ENCODE measurements at regions not wholly inside any gene's neighbourhood (a gene's known extent, or its start where the extent isn't known, plus 50 kb on each side); places are given as distances from the start of the nearest gene placed in this dataset.

DNA sequence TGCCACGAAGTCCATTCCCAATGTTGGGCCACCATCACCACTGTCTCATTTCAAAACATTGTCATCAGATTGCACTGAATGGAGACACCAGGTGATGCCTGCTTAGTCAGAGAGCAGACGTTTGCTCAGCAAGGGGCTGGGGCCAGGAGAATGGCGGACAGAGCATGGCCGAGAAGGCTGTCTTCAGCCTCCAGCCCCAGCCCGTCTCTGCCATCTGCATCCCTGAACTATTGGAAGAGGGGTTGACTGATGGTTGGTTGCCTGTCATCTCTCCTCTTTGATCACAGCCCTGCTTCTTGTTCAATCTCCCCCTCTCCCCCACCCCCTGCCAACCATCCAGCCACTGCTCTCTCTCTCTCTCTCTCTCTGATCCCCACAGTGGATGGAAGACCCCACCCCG lies 140.9 kb downstream of the SHOX start:
- TF ChIP-seq, protein P1, sequence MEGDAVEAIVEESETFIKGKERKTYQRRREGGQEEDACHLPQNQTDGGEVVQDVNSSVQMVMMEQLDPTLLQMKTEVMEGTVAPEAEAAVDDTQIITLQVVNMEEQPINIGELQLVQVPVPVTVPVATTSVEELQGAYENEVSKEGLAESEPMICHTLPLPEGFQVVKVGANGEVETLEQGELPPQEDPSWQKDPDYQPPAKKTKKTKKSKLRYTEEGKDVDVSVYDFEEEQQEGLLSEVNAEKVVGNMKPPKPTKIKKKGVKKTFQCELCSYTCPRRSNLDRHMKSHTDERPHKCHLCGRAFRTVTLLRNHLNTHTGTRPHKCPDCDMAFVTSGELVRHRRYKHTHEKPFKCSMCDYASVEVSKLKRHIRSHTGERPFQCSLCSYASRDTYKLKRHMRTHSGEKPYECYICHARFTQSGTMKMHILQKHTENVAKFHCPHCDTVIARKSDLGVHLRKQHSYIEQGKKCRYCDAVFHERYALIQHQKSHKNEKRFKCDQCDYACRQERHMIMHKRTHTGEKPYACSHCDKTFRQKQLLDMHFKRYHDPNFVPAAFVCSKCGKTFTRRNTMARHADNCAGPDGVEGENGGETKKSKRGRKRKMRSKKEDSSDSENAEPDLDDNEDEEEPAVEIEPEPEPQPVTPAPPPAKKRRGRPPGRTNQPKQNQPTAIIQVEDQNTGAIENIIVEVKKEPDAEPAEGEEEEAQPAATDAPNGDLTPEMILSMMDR (IDR thresholded peaks at IDR 0.05) = no peak
- TF ChIP-seq POLR2AphosphoS5 (IDR thresholded peaks at IDR 0.05) (no peak), EP300 (IDR thresholded peaks at IDR 0.05) (no peak)

Data from gastroesophageal sphincter (tissue), 3 donors.